HuH-7.5 (cell line): ENCODE measurements at regions not wholly inside any gene's neighbourhood (a gene's known extent, or its start where the extent isn't known, plus 50 kb on each side); places are given as distances from the start of the nearest gene placed in this dataset.

ENCODE experiments used
- DNase-seq: peaks from one replicate; pipeline ENCODE4 v3.0.0; 2011; ENCODE audit warnings: low spot score

- no peak for DNase-seq
Measured at GRCh38 chr4:110959041-110959643, 336.3 kb upstream of the PITX2 start.

DNA sequence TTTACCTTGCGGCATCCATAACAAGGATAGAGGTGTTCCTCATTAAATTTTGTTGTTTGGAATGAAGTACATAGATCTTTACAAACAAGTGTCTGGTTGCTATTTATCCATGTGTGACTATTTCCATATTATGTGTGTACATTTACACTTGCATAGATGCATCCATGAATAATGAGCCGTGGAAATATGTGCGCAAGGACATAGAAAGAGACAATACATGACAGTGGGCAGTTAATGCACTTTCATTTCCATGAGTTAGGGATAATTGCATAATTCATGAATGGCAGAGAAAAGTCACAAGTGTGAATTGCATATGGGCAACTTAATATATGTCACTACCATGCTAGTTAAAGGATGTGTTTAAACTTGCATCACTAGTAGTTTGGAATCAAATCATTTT lies 338.2 kb upstream of the PITX2 start:
- DNase-seq = no peak

DNA sequence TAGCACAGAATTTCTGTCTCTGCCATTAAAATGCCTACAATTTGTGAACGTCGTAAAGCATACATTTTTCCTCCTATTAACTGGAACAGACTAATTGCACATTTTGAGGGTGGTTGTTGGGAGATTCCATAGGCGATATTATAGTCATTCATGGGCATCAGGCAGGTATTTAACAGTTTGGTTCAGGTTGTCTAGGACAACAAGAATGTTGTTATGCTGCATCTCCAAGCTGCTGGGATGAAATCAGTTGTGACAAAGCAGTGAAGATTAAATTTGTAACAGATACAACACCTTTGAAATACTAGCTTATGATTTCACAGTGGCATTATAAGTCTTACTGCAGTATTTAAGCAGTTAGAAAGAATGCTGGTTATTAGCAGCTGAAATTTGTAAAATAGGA lies 339.7 kb upstream of the PITX2 start:
- no peak for DNase-seq

- no peak for DNase-seq
Measured at GRCh38 chr4:110963662-110964280, 340.9 kb upstream of the PITX2 start.

GRCh38 chr4:110967936-110968335 lies 345.1 kb upstream of the PITX2 start:
- no peak for DNase-seq

- peak; percentile 3 for DNase-seq
Measured at GRCh38 chr4:110970642-110971041, 347.8 kb upstream of the PITX2 start.

DNA sequence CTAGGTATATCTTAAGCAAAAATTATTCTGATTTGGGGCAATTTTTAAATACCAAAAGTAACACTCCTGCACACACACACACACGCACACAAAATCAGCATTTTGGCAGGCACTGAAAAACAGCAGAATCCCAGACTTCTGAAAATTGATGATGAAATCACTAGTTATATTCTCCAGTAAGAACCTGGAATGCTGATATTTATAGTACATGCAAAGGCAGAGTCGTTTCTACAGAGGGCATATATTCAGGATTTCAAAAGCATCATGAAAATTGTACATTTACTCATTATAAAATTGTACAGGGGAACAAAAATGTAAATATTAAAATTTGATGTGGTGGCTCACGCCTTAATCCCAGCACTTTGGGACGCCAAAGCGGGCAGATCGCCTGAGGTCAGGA lies 352.5 kb upstream of the PITX2 start:
- no peak for DNase-seq

GRCh38 chr4:110977554-110977953 lies 354.7 kb upstream of the PITX2 start:
- no peak for DNase-seq

DNA sequence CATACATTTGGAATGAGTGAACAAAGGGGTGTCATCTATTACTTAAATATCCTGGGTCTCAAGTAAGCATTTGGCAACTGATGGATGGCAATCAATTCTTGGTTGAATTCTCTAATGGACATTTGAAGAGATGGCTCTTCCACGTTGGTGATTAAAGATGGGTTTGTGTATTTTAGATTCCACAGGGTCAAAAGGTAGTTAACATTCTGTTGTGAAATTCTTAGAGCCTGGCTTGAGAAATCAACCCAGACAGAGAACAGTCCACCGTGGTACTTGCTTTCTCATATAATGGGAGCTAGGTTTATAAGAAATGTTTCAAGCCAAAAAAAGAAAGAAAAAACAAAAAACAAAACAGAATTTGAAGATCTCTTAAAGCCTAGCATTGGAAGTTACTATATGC lies 355.9 kb upstream of the PITX2 start:
- no peak for DNase-seq

GRCh38 chr4:110982486-110982885 lies 359.6 kb upstream of the PITX2 start:
- no peak for DNase-seq

- DNase-seq = no peak
Measured at GRCh38 chr4:110988722-110989121, 365.8 kb upstream of the PITX2 start.

DNA sequence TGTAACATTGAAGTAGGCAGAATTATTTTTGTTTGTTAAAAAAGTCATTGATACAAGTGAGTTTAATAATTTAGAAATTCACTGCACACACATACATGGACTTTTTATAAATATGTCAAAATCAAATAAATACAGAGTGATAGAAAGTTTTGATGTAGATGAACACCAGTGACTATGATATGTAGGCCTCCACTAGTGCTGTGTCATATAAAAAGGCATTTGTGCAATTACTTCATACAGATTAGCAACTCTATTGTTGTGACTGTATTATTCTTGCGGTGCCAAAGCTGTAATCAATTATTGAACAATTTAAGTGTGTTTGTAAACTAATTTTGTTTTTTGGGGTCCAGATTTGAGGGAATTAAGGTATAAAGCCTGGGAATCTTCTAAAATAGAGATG lies 366.2 kb upstream of the PITX2 start:
- no peak for DNase-seq

GRCh38 chr4:110994781-110995180 lies 371.9 kb upstream of the PITX2 start:
- DNase-seq = no peak

- no peak for DNase-seq
Measured at GRCh38 chr4:110998320-110998719, 375.4 kb upstream of the PITX2 start.

DNA sequence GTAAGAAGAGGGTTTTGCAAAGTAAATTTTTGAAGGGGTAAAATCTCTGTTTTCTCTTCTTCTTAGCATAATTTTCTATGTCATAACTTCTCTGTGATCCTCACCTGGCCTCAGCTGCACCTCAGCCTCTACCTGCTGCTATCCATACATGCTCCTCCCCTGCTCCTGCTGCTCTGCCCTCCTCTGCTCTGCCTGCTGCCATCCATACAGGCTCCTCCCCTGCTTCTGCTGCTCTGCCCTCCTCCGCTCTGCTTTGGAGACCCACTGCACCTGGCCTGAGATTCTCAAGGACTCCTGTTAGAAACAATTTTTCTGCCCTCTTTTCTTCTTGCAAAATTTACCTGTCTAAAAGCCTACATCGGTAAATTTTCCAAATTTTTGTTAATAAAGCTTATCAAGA lies 388.6 kb upstream of the PITX2 start:
- DNase-seq = no peak

DNA sequence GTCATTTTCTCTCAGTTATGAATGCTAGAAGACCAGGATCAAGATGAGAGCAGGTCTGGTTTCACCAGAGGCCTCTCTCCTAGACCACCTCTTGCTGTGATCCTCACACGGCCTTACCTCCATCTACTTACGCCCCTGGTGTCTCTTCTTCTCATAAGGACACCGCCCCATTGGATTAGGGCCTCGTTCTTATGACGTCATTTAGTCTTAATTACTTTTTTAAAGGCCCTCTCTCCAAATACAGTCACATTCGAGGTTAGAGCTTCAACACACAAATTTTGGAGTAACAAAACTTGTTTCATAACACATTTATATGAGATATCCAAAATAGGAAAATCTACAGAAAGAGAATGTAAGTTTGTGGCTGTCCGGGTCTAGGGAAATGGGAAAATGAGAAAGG lies 391.0 kb upstream of the PITX2 start:
- no peak for DNase-seq

DNA sequence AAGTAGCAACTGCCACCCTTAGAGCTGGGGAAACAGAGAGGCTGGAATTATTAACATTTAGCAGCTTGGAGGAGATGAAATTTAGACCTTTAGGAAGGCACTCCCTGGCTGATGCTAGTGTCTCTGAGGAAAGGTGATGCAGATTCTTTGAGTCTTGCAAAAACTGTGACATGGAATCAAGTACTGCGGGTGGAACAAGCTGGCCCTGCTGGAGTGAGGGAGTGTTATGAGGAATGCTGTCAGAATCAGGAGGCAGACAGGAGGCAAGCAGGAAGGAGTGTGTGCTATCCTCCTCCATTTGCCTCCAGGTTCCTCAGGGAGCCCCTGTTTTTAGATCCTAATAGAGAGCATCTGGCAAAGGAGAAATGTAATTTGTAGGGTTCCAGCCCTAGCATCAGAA lies 391.7 kb upstream of the PITX2 start:
- DNase-seq = no peak

DNA sequence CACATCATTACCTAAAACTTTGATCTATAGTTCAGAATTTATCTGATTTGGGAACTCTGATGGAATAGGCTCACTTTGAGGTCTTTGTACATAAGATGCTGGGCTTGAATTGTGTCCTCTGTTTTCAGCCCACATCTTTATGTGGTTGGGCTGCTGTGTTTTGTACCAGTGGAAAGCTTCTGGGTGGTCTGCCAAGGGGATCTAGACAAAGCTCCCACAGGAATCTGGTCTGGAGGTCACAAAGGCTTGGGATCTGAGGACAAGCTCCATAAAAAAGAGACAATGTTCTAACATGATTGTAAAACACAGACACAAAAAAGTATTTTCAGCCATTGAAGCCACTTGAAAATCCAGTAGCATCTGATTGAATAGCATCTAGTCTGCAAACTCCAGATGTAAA lies 393.5 kb upstream of the PITX2 start:
- DNase-seq = no peak

GRCh38 chr4:111018216-111018615 lies 395.3 kb upstream of the PITX2 start:
- no peak for DNase-seq

- no peak for DNase-seq
Measured at GRCh38 chr4:111020476-111020875, 397.6 kb upstream of the PITX2 start.

GRCh38 chr4:111020961-111021360 lies 398.1 kb upstream of the PITX2 start:
- DNase-seq = no peak

DNA sequence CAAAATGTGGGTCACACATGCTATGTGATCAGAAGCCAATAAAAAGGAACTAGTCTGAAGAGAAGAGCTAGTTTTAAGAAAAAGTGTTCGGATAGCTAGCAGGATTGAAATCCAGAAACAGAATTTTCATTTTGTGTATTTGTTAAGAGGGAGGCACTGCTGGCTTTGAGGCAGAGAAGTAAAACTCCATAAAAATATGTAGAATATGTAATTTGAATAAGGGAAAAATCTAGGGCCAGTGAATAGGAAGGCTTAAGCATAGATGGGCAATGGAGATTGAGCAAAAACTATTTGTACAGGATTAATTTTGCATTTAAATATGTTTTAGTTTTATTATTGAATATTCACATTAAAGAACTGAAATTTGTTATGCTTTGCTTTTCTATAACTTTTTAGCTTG lies 399.9 kb upstream of the PITX2 start:
- DNase-seq = no peak

- no peak for DNase-seq
Measured at GRCh38 chr4:111027526-111027925, 404.6 kb upstream of the PITX2 start.

DNA sequence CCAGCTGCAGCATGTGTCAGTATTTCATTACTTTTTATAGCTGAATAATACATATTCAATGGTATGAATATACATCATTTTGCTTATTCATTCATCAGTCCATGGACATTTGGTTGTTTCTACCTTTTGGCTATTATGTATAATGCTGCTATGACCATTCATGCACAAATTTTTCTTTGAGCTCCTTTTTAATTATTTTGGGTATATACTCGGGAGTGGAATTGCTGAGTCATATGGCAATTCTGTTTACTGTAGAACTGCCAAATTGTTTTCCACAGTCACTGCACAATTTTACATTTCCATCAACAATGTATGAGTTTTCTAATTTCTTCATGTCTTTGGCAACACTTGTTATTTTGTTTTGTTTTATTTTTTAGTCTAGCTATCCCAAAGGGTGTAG lies 405.9 kb upstream of the PITX2 start:
- no peak for DNase-seq
